HCT116 (cell line): ENCODE measurements at regions not wholly inside any gene's neighbourhood (a gene's known extent, or its start where the extent isn't known, plus 50 kb on each side); places are given as distances from the start of the nearest gene placed in this dataset.

ENCODE experiments used
- ATAC-seq: fragments of 200-7000 bp; cut with Tn5 transposase; 2 replicates; pipeline ENCODE4 v1.9.1; 2020; ENCODE audit warnings: mild to moderate bottlenecking, moderate library complexity
- BruUV-seq: library from RNA; stranded (reverse); fragments of 400-500 nt; replicated peaks from 2 replicates; lab custom pipeline; 2021; lab: Mats Ljungman, UMichigan
- CTCF ChIA-PET: fragments of 300-600 bp; sonication (Branson Sonifier 250); formaldehyde crosslinking; loops from one replicate; lab custom pipeline; 2021; ENCODE audit warnings: antibody characterized with exemption; lab: Charles Lee
- POLR2A ChIA-PET: fragments of 300-600, 350-600 bp; sonication (Branson Sonifier 250); formaldehyde crosslinking; loops from one replicate; lab custom pipeline; 2021; ENCODE audit warnings: antibody characterized with exemption; lab: Charles Lee
- RAD21 ChIA-PET, 2 experiments: fragments of 300-600 bp; sonication (Branson Sonifier 250); formaldehyde crosslinking; loops; one replicate each; lab custom pipeline; 2023; ENCODE audit warnings: low total read pairs in 2 of 2; ENCODE audit not compliant: uncharacterized antibody in 2 of 2, unreplicated experiment in 2 of 2, low non-redundant PET in 1 of 2; lab: Charles Lee
- DNase-seq: peaks from one replicate; pipeline ENCODE4 v3.0.0-alpha.2; 2010; ENCODE audit warnings: low read depth, low spot score
- H2AFZ ChIP-seq: fragments of 200-600 bp; shearing (Covaris generic), sonication (generic); 2 replicates; pipeline ENCODE4 v1.6.1; 2017; ENCODE audit warnings: low read depth, mixed run types, mixed read lengths, antibody characterized with exemption, low read length; ENCODE audit not compliant: poor library complexity, severe bottlenecking
- H3K27ac ChIP-seq: 2 replicates; pipeline ENCODE4 v1.5.1; 2012; ENCODE audit warnings: low read depth, low read length
- H3K27me3 ChIP-seq: fragments of 200-600 bp; sonication (generic); 2 replicates; pipeline ENCODE4 v1.6.1; 2016; ENCODE audit warnings: mixed run types, low read length, mixed read lengths; ENCODE audit not compliant: insufficient read depth
- H3K36me3 ChIP-seq, 2 experiments: fragments of 200-500 bp in 1 of 2; fragments of 200-600 bp in 1 of 2; sonication (Bioruptor generic) in 1 of 2; sonication (generic) in 1 of 2; 2 replicates each; pipeline versions ENCODE4 v1.5.1 to v1.6.1; 2014 to 2016; ENCODE audit warnings: low read length in 2 of 2, inconsistent platforms in 1 of 2, mixed read lengths in 1 of 2, mixed run types in 1 of 2; ENCODE audit not compliant: insufficient read depth in 2 of 2, control insufficient read depth in 1 of 2
- H3K4me1 ChIP-seq, 2 experiments: fragments of 200-600 bp in 1 of 2; sonication (generic) in 1 of 2; 2 replicates each; pipeline versions ENCODE4 v1.5.1 to v1.6.1; 2012 to 2017; ENCODE audit warnings: low read length in 2 of 2, inconsistent platforms in 1 of 2, mild to moderate bottlenecking in 1 of 2, mixed read lengths in 1 of 2, mixed run types in 1 of 2, moderate library complexity in 1 of 2; ENCODE audit not compliant: insufficient read depth in 2 of 2, control insufficient read depth in 1 of 2
- H3K4me2 ChIP-seq: fragments of 200-600 bp; sonication (generic); 2 replicates; pipeline ENCODE4 v1.6.1; 2017; ENCODE audit warnings: mixed run types, low read length, mixed read lengths
- H3K4me3 ChIP-seq, 2 experiments: fragments of 200-600 bp in 1 of 2; sonication (generic) in 1 of 2; replicated peaks in 1 of 2; 2 replicates each; pipeline ENCODE4 v1.5.1; 2011 to 2016; ENCODE audit warnings: low read length in 2 of 2, control low read depth in 1 of 2, low read depth in 1 of 2, mild to moderate bottlenecking in 1 of 2, mixed read lengths in 1 of 2, mixed run types in 1 of 2
- H3K79me2 ChIP-seq: fragments of 200-600 bp; sonication (generic); 2 replicates; pipeline ENCODE4 v1.6.1; 2017; ENCODE audit warnings: mild to moderate bottlenecking, mixed run types, low read length, moderate library complexity, mixed read lengths; ENCODE audit not compliant: insufficient read depth
- H3K9ac ChIP-seq: fragments of 200-600 bp; sonication (generic); 2 replicates; pipeline ENCODE4 v1.6.1; 2016; ENCODE audit warnings: low read length, mixed read lengths
- H3K9me2 ChIP-seq: fragments of 200-600 bp; sonication (generic), shearing (Covaris generic); 2 replicates; pipeline ENCODE4 v1.6.1; 2017; ENCODE audit warnings: mixed run types, mild to moderate bottlenecking, moderate library complexity; ENCODE audit not compliant: insufficient read depth
- H3K9me3 ChIP-seq, 2 experiments: fragments of 200-500 bp in 1 of 2; fragments of 200-600 bp in 1 of 2; sonication (Bioruptor generic) in 1 of 2; sonication (generic) in 1 of 2; 2 replicates each; pipeline ENCODE4 v1.6.1; 2014 to 2017; ENCODE audit warnings: low read length in 2 of 2, mixed read lengths in 2 of 2, inconsistent platforms in 1 of 2, low read depth in 1 of 2, mild to moderate bottlenecking in 1 of 2, mixed run types in 1 of 2, moderate library complexity in 1 of 2; ENCODE audit not compliant: control insufficient read depth in 1 of 2, insufficient read depth in 1 of 2
- H4K20me1 ChIP-seq: fragments of 200-600 bp; sonication (generic), shearing (Covaris generic); 2 replicates; pipeline ENCODE4 v1.6.1; 2017; ENCODE audit warnings: mixed run types, mild to moderate bottlenecking, moderate library complexity; ENCODE audit not compliant: insufficient read depth
- EZH2phosphoT487 ChIP-seq: fragments of 200-600 bp; IDR thresholded peaks from 2 replicates; pipeline ENCODE4 v1.6.1; 2018; ENCODE audit warnings: antibody characterized with exemption, borderline replicate concordance
- JUND ChIP-seq: IDR thresholded peaks from 2 replicates; pipeline ENCODE4 v1.6.1; 2012
- POLR2AphosphoS5 ChIP-seq: IDR thresholded peaks from 2 replicates; pipeline ENCODE4 v1.6.1; 2011; ENCODE audit warnings: mild to moderate bottlenecking, low read depth, low read length, moderate library complexity
- RAD21 ChIP-seq: IDR thresholded peaks from 2 replicates; pipeline ENCODE4 v1.6.1; 2012; ENCODE audit warnings: low read depth, mild to moderate bottlenecking
- SP1 ChIP-seq: IDR thresholded peaks from 2 replicates; pipeline ENCODE4 v1.6.1; 2012; ENCODE audit warnings: low read depth
- SRF ChIP-seq: IDR thresholded peaks from 2 replicates; pipeline ENCODE4 v1.6.1; 2012; ENCODE audit warnings: low read depth
- TCF7L2 ChIP-seq: IDR thresholded peaks from 2 replicates; pipeline ENCODE4 v1.7.0; 2011; ENCODE audit warnings: borderline replicate concordance, inconsistent platforms; ENCODE audit not compliant: insufficient read depth, insufficient read length; ENCODE audit errors: extremely low read depth
- ZNF274 ChIP-seq: fragments of 200-500 bp; sonication (Bioruptor generic); IDR thresholded peaks from 2 replicates; pipeline ENCODE4 v1.6.1; 2014; ENCODE audit warnings: mild to moderate bottlenecking, low read depth, low read length, inconsistent platforms
- intact Hi-C: fragments of 100-400 bp; cut with micrococcal nuclease; formaldehyde crosslinking; loops from 2 replicates; pipeline ENCODE4 v1.10.0; 2022

DNA sequence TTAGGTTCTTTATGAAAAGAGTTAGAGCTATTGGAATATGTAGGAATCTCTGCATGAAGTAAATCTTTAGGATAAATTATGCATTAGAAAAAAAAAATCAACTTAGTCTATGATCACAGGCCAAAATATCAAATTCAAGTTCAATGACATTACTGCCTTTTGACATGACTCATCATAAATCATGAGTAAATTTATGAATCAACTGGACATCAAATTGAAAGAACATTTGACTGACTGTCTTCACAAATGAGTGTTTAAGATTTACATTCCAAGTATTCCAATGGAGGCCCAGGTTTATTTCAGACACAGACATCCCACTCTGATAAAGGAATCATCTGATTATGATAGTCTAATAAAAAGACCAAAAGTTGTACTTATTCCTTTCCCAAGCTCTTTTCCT, 192.8 kb upstream of the TTC14 start:
- intact Hi-C loops = no loop called here
- no peak overlapping the region for H3K4me3 ChIP-seq
- no peak overlapping the region for H3K9ac ChIP-seq
- POLR2A ChIA-PET = no interaction called here
- BruUV-seq = no TSS peak
- no peaks in the 10 kb centered on the region for H3K9me3 ChIP-seq
- H3K79me2 ChIP-seq = no peaks in the 10 kb centered on the region
- H3K4me2 ChIP-seq = no peak overlapping the region
- DNase-seq = no peak
- H3K4me1 ChIP-seq = no peaks in the 10 kb centered on the region
- H3K9me2 ChIP-seq = no peaks in the 10 kb centered on the region
- ATAC-seq = no peak
- no peaks in the 10 kb centered on the region for H3K36me3 ChIP-seq
- CTCF ChIA-PET = no interaction called here
- RAD21 ChIA-PET = no interaction called here
- H4K20me1 ChIP-seq = no peaks in the 10 kb centered on the region
- H3K27ac ChIP-seq = no peak overlapping the region
- TF ChIP-seq JUND = no peak
- TF ChIP-seq SP1 = no peak
- no peak for TF ChIP-seq RAD21
- no peak for TF ChIP-seq EZH2phosphoT487
- TF ChIP-seq ZNF274 = no peak
- TF ChIP-seq POLR2AphosphoS5 = no peak
- H2AFZ ChIP-seq = no peak overlapping the region
- H3K27me3 ChIP-seq = peaks cover 5% of the 10 kb centered on the region; the same call in 1 of the 2 replicates

GRCh38 chr3:180409883-180410282, 192.1 kb upstream of the TTC14 start:
- RAD21 ChIA-PET = no interaction called here
- no peak overlapping the region for H3K9ac ChIP-seq
- no peak for TF ChIP-seq TCF7L2
- TF ChIP-seq SRF = no peak
- no peaks in the 10 kb centered on the region for H3K9me3 ChIP-seq
- H3K4me2 ChIP-seq = no peak overlapping the region
- no peaks in the 10 kb centered on the region for H3K36me3 ChIP-seq
- intact Hi-C loops = no loop called here
- H3K79me2 ChIP-seq = no peaks in the 10 kb centered on the region
- ATAC-seq = no peak
- no peaks in the 10 kb centered on the region for H3K4me1 ChIP-seq
- no peaks in the 10 kb centered on the region; the same call in 1 of the 2 replicates for H4K20me1 ChIP-seq
- BruUV-seq = no TSS peak
- DNase-seq = no peak
- H3K27me3 ChIP-seq = peaks cover under 1% of the 10 kb centered on the region; the same call in 1 of the 2 replicates
- H3K4me3 ChIP-seq = no peak overlapping the region
- POLR2A ChIA-PET = no interaction called here
- H3K9me2 ChIP-seq = no peaks in the 10 kb centered on the region
- H2AFZ ChIP-seq = no peak overlapping the region
- CTCF ChIA-PET = no interaction called here
- no peak overlapping the region for H3K27ac ChIP-seq
